ENCODE measurements at regions not wholly inside any gene's neighbourhood (a gene's known extent, or its start where the extent isn't known, plus 50 kb on each side); places are given as distances from the start of the nearest gene placed in this dataset.
"Not testable (repeated sequence)": the region's sequence is repeated elsewhere in the genome, so short reads cannot be mapped to it uniquely, and the experiment has no call there.

GRCh38 chr5:50898966-50899365 lies 232.5 kb downstream of the PARP8 start:
- DNase-seq (ENCODE audit: low read depth, low spot score) = no peak
- Histone ChIP-seq H3K27me3 (ENCODE audit: insufficient read depth, insufficient read length) (no peaks in the 10 kb centered on the region), H3K36me3 (ENCODE audit: insufficient read depth, insufficient read length, low read length) (no peaks in the 10 kb centered on the region), H3K9me3 (ENCODE audit: insufficient read depth, low read length) (no peaks in the 10 kb centered on the region), H3K4me3 (ENCODE audit: insufficient read length, low read depth) (no peak overlapping the region), H3K4me1 (ENCODE audit: insufficient read depth, insufficient read length) (no peaks in the 10 kb centered on the region), H3K9ac (ENCODE audit: insufficient read length, low read depth) (no peak overlapping the region)
- TF ChIP-seq YY1 (IDR thresholded peaks at IDR 0.05; ENCODE audit: insufficient read depth, insufficient read length) (no peak), SUZ12 (IDR thresholded peaks at IDR 0.05; ENCODE audit: extremely low read depth, insufficient read depth, insufficient read length) (no peak), ZNF274 (IDR thresholded peaks at IDR 0.05; ENCODE audit: low read depth, low read length) (no peak)

GRCh38 chr5:50900952-50901510 lies 234.6 kb downstream of the PARP8 start:
- Histone ChIP-seq H3K4me3 (ENCODE audit: insufficient read length, low read depth) (no peak overlapping the region), H3K4me1 (ENCODE audit: insufficient read depth, insufficient read length) (no peaks in the 10 kb centered on the region), H3K9ac (ENCODE audit: insufficient read length, low read depth) (no peak overlapping the region), H3K27me3 (ENCODE audit: insufficient read depth, insufficient read length) (no peaks in the 10 kb centered on the region), H3K36me3 (ENCODE audit: insufficient read depth, insufficient read length, low read length) (no peaks in the 10 kb centered on the region), H3K9me3 (ENCODE audit: insufficient read depth, low read length) (no peaks in the 10 kb centered on the region)
- TF ChIP-seq ZNF274 (IDR thresholded peaks at IDR 0.05; ENCODE audit: low read depth, low read length) (no peak), YY1 (IDR thresholded peaks at IDR 0.05; ENCODE audit: insufficient read depth, insufficient read length) (no peak), SUZ12 (IDR thresholded peaks at IDR 0.05; ENCODE audit: extremely low read depth, insufficient read depth, insufficient read length) (no peak)
- no peak for DNase-seq (ENCODE audit: low read depth, low spot score)

GRCh38 chr5:50903651-50904050 lies 237.2 kb downstream of the PARP8 start:
- H3K36me3 ChIP-seq (ENCODE audit: insufficient read depth, insufficient read length, low read length) = no peaks in the 10 kb centered on the region
- no peak overlapping the region for H3K9ac ChIP-seq (ENCODE audit: insufficient read length, low read depth)
- TF ChIP-seq SUZ12 (IDR thresholded peaks at IDR 0.05; ENCODE audit: extremely low read depth, insufficient read depth, insufficient read length) (no peak), ZNF274 (IDR thresholded peaks at IDR 0.05; ENCODE audit: low read depth, low read length) (no peak), YY1 (IDR thresholded peaks at IDR 0.05; ENCODE audit: insufficient read depth, insufficient read length) (no peak)

GRCh38 chr5:50905996-50906570 lies 239.6 kb downstream of the PARP8 start:
- H3K4me1 ChIP-seq (ENCODE audit: insufficient read depth, insufficient read length) = no peaks in the 10 kb centered on the region
- H3K4me3 ChIP-seq (ENCODE audit: insufficient read length, low read depth) = no peak overlapping the region
- TF ChIP-seq YY1 (IDR thresholded peaks at IDR 0.05; ENCODE audit: insufficient read depth, insufficient read length) = no peak
- no peak for TF ChIP-seq SUZ12 (IDR thresholded peaks at IDR 0.05; ENCODE audit: extremely low read depth, insufficient read depth, insufficient read length)
- no peak for TF ChIP-seq ZNF274 (IDR thresholded peaks at IDR 0.05; ENCODE audit: low read depth, low read length)
- DNase-seq (ENCODE audit: low read depth, low spot score) = no peak
- H3K36me3 ChIP-seq (ENCODE audit: insufficient read depth, insufficient read length, low read length) = no peaks in the 10 kb centered on the region
- H3K9ac ChIP-seq (ENCODE audit: insufficient read length, low read depth) = no peak overlapping the region
- no peaks in the 10 kb centered on the region for H3K27me3 ChIP-seq (ENCODE audit: insufficient read depth, insufficient read length)
- no peaks in the 10 kb centered on the region for H3K9me3 ChIP-seq (ENCODE audit: insufficient read depth, low read length)

More at GRCh38 chr5:50903651-50904050, 237.2 kb downstream of the PARP8 start:
- no peak overlapping the region for H3K4me3 ChIP-seq (ENCODE audit: insufficient read length, low read depth)
- no peaks in the 10 kb centered on the region for H3K9me3 ChIP-seq (ENCODE audit: insufficient read depth, low read length)
- no peak for DNase-seq (ENCODE audit: low read depth, low spot score)
- no peaks in the 10 kb centered on the region for H3K27me3 ChIP-seq (ENCODE audit: insufficient read depth, insufficient read length)
- no peaks in the 10 kb centered on the region for H3K4me1 ChIP-seq (ENCODE audit: insufficient read depth, insufficient read length)

GRCh38 chr5:50920160-50920559 lies 253.7 kb downstream of the PARP8 start:
- H3K9ac ChIP-seq (ENCODE audit: insufficient read length, low read depth); H3K36me3 ChIP-seq (ENCODE audit: insufficient read depth, insufficient read length, low read length); H3K9me3 ChIP-seq (ENCODE audit: insufficient read depth, low read length); H3K4me1 ChIP-seq (ENCODE audit: insufficient read depth, insufficient read length); H3K4me3 ChIP-seq (ENCODE audit: insufficient read length, low read depth); DNase-seq (ENCODE audit: low read depth, low spot score): not testable (repeated sequence)
- peaks cover 10% of the 10 kb centered on the region for H3K27me3 ChIP-seq (ENCODE audit: insufficient read depth, insufficient read length)

GRCh38 chr5:50921366-50922133 lies 255.1 kb downstream of the PARP8 start:
- DNase-seq (ENCODE audit: low read depth, low spot score) = no peak
- no peaks in the 10 kb centered on the region for H3K36me3 ChIP-seq (ENCODE audit: insufficient read depth, insufficient read length, low read length)
- H3K4me3 ChIP-seq (ENCODE audit: insufficient read length, low read depth) = no peak overlapping the region
- no peaks in the 10 kb centered on the region for H3K9me3 ChIP-seq (ENCODE audit: insufficient read depth, low read length)
- H3K9ac ChIP-seq (ENCODE audit: insufficient read length, low read depth) = no peak overlapping the region
- peaks cover 10% of the 10 kb centered on the region for H3K27me3 ChIP-seq (ENCODE audit: insufficient read depth, insufficient read length)
- H3K4me1 ChIP-seq (ENCODE audit: insufficient read depth, insufficient read length) = no peaks in the 10 kb centered on the region
- no peak for TF ChIP-seq SUZ12 (IDR thresholded peaks at IDR 0.05; ENCODE audit: extremely low read depth, insufficient read depth, insufficient read length)
- TF ChIP-seq ZNF274 (IDR thresholded peaks at IDR 0.05; ENCODE audit: low read depth, low read length) = no peak
- no peak for TF ChIP-seq YY1 (IDR thresholded peaks at IDR 0.05; ENCODE audit: insufficient read depth, insufficient read length)

GRCh38 chr5:50922134-50922941 lies 255.9 kb downstream of the PARP8 start:
- not testable (repeated sequence) for H3K4me3 ChIP-seq (ENCODE audit: insufficient read length, low read depth)

More at GRCh38 chr5:50922134-50922941, 255.9 kb downstream of the PARP8 start:
- H3K4me1 ChIP-seq (ENCODE audit: insufficient read depth, insufficient read length); H3K36me3 ChIP-seq (ENCODE audit: insufficient read depth, insufficient read length, low read length); DNase-seq (ENCODE audit: low read depth, low spot score); H3K9ac ChIP-seq (ENCODE audit: insufficient read length, low read depth); H3K9me3 ChIP-seq (ENCODE audit: insufficient read depth, low read length): not testable (repeated sequence)
- H3K27me3 ChIP-seq (ENCODE audit: insufficient read depth, insufficient read length) = peaks cover 10% of the 10 kb centered on the region
